Adipocyte (in vitro differentiated cells): ENCODE measurements at regions not wholly inside any gene's neighbourhood (a gene's known extent, or its start where the extent isn't known, plus 50 kb on each side); places are given as distances from the start of the nearest gene placed in this dataset.
"Not testable (repeated sequence)": the region's sequence is repeated elsewhere in the genome, so short reads cannot be mapped to it uniquely, and the experiment has no call there.

Experiments
- DNase-seq: peaks from one replicate; pipeline ENCODE4 v3.0.0-alpha.2; 2015; ENCODE audit warnings: low read depth
- H3K27me3 ChIP-seq: replicated peaks from 2 replicates; pipeline ENCODE4 v1.7.0; 2013; ENCODE audit warnings: mild to moderate bottlenecking, low read length, moderate library complexity; ENCODE audit not compliant: control insufficient read depth, insufficient read depth
- H3K36me3 ChIP-seq: 2 replicates; pipeline ENCODE4 v1.7.0; 2013; ENCODE audit warnings: low read length, mild to moderate bottlenecking, moderate library complexity; ENCODE audit not compliant: control insufficient read depth, insufficient read depth, severe bottlenecking
- H3K4me1 ChIP-seq: 2 replicates; pipeline ENCODE4 v1.7.0; 2013; ENCODE audit warnings: mild to moderate bottlenecking, low read length, moderate library complexity; ENCODE audit not compliant: control insufficient read depth, insufficient read depth
- H3K4me3 ChIP-seq: 2 replicates; pipeline ENCODE4 v1.7.0; 2013; ENCODE audit warnings: mild to moderate bottlenecking, low read length, moderate library complexity
- H3K9ac ChIP-seq: 2 replicates; pipeline ENCODE4 v1.7.0; 2013; ENCODE audit warnings: mild to moderate bottlenecking, low read length, moderate library complexity
- H3K9me3 ChIP-seq: 2 replicates; pipeline ENCODE4 v1.7.0; 2013; ENCODE audit warnings: mild to moderate bottlenecking, low read length, moderate library complexity; ENCODE audit not compliant: control insufficient read depth

DNA sequence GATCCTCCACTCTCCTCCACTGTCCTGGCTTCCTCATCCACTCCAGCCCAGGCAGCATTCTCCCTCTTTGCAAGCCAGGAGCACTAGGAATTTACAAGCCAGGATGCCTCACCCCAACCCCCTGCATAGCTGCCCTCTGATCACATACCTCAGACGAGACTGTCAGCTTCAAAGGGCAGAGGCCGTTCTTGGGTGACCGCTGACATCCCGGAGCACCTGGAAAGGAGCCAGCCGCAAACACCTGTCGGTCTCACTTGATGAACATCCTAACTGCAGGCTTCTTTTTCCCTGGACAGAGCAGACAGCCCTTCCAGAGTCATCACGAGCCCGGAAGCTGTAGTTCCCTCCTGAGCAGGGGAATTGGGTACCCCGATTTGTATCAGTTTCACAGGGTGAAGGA, 451.3 kb upstream of the B3GAT1 start:
- H3K27me3 ChIP-seq = peaks cover 28% of the 10 kb centered on the region
- DNase-seq = no peak
- H3K9me3 ChIP-seq = no peaks in the 10 kb centered on the region
- H3K9ac ChIP-seq = no peak overlapping the region
- H3K4me3 ChIP-seq = no peak overlapping the region
- H3K4me1 ChIP-seq = no peaks in the 10 kb centered on the region
- no peaks in the 10 kb centered on the region for H3K36me3 ChIP-seq

GRCh38 chr11:134862587-134863195, 450.6 kb upstream of the B3GAT1 start:
- Histone ChIP-seq H3K9me3 (no peaks in the 10 kb centered on the region), H3K36me3 (no peaks in the 10 kb centered on the region), H3K27me3 (peaks cover 22% of the 10 kb centered on the region), H3K4me1 (no peaks in the 10 kb centered on the region), H3K4me3 (no peak overlapping the region), H3K9ac (no peak overlapping the region)
- DNase-seq = no peak

GRCh38 chr11:134862105-134862502, 450.1 kb upstream of the B3GAT1 start:
- Histone ChIP-seq H3K9ac (no peak overlapping the region), H3K36me3 (no peaks in the 10 kb centered on the region), H3K4me3 (no peak overlapping the region), H3K27me3 (peaks cover 16% of the 10 kb centered on the region), H3K4me1 (no peaks in the 10 kb centered on the region), H3K9me3 (no peaks in the 10 kb centered on the region)
- DNase-seq = no peak

- DNase-seq = no peak
- H3K27me3 ChIP-seq = peaks cover 16% of the 10 kb centered on the region
- no peaks in the 10 kb centered on the region for H3K9me3 ChIP-seq
- no peak overlapping the region for H3K4me3 ChIP-seq
- no peaks in the 10 kb centered on the region for H3K4me1 ChIP-seq
- H3K36me3 ChIP-seq = no peaks in the 10 kb centered on the region
- no peak overlapping the region for H3K9ac ChIP-seq
Measured at GRCh38 chr11:134861490-134862104, 449.6 kb upstream of the B3GAT1 start.

DNA sequence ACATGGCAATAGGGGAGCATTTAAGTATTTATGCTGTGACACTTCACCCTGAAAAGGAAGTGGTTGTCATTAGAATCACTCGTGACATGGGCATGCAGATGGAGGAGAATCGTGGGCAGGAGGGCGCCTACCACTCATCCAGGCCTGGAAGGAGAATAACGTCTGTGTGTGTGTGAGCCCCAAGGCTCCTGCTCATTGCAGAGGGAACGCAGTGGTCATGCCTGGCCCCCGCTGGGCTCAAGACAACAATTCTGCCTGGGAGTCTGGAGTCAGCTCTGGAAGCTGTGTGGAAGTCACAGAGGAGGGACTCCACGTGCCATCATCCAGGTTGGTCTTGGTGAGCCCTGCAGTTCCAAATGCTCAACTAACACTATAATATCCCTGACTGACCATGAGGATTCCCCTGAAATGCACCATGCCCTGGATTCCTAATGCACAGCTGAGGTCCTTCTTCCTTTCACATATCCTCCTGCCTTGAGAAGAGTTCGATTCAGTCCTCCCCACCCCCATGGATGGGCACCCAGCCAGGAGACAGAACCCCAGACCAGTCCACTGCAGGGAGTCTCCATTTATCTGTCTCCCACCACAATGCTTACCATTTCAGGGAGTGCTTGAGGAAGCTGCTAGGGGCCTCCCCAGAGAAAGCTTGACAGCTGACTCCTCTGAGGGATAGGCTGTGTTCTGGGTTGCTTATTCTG, 446.9 kb upstream of the B3GAT1 start:
- H3K4me3 ChIP-seq = no peak overlapping the region
- H3K4me1 ChIP-seq = no peaks in the 10 kb centered on the region
- H3K9me3 ChIP-seq = no peaks in the 10 kb centered on the region
- no peaks in the 10 kb centered on the region for H3K36me3 ChIP-seq
- H3K27me3 ChIP-seq = peaks cover 13% of the 10 kb centered on the region
- no peak for DNase-seq
- no peak overlapping the region for H3K9ac ChIP-seq

DNA sequence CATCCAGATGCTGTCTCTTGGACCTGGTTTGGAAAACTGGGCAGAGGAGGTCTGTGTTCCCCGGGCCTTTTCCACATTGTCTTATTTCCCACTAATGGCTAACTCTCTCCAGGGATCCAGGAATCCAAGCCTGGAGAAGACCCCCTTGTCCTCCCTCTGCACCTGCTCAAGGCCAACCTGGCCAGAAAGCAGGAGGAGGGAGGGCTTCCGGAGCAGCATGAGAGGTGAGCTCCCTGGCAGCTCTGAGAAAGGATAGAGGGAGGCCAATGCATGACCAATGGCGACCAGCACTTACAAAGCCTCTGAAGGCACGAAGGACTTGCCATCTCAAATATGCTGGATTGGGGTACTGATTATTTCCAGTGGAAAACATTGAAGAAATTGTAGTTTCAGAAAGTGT, 445.0 kb upstream of the B3GAT1 start:
- Histone ChIP-seq H3K9me3 (no peaks in the 10 kb centered on the region), H3K27me3 (peaks cover 13% of the 10 kb centered on the region), H3K4me1 (no peaks in the 10 kb centered on the region), H3K36me3 (no peaks in the 10 kb centered on the region), H3K9ac (no peak overlapping the region), H3K4me3 (no peak overlapping the region)
- DNase-seq = no peak

GRCh38 chr11:134856056-134856971, 444.3 kb upstream of the B3GAT1 start:
- no peak overlapping the region for H3K9ac ChIP-seq

GRCh38 chr11:134853992-134854991, 442.2 kb upstream of the B3GAT1 start:
- no peaks in the 10 kb centered on the region for H3K9me3 ChIP-seq
- peaks cover 7% of the 10 kb centered on the region for H3K27me3 ChIP-seq
- DNase-seq = no peak
- H3K9ac ChIP-seq = no peak overlapping the region
- no peak overlapping the region for H3K4me3 ChIP-seq
- no peaks in the 10 kb centered on the region for H3K36me3 ChIP-seq
- no peaks in the 10 kb centered on the region for H3K4me1 ChIP-seq

More at GRCh38 chr11:134856056-134856971, 444.3 kb upstream of the B3GAT1 start:
- Histone ChIP-seq H3K36me3 (no peaks in the 10 kb centered on the region), H3K4me1 (no peaks in the 10 kb centered on the region), H3K9me3 (no peaks in the 10 kb centered on the region), H3K4me3 (no peak overlapping the region), H3K27me3 (peaks cover 13% of the 10 kb centered on the region)
- no peak for DNase-seq

DNA sequence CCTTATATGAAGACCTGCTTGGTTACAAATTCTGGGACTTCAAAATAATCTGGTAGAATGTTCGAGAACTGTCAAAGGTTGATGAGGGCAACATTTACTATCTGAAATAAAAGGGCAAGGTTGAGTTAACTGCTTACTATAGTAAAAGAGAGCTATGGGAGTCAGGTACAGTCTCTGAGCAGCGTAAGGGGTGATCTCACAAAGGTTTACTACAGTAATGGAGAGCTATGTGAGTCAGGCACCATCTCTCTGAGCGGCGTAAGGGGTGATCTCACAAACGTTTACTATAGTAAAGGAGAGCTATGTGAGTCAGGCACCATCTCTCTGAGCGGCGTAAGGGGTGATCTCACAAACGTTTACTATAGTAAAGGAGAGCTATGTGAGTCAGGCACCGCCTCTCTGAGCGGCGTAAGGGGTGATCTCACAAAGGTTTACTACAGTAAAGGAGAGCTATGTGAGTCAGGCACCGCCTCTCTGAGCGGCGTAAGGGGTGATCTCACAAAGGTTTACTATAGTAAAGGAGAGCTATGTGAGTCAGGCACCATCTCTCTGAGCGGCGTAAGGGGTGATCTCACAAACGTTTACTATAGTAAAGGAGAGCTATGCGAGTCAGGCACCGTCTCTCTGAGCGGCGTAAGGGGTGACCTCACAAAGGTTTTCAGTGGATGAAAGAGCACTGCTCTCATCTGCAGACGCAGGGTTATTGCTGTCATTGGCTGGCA, 439.6 kb upstream of the B3GAT1 start:
- not testable (repeated sequence) for H3K9me3 ChIP-seq, H3K4me3 ChIP-seq, DNase-seq, H3K4me1 ChIP-seq, H3K27me3 ChIP-seq, H3K36me3 ChIP-seq, H3K9ac ChIP-seq

DNA sequence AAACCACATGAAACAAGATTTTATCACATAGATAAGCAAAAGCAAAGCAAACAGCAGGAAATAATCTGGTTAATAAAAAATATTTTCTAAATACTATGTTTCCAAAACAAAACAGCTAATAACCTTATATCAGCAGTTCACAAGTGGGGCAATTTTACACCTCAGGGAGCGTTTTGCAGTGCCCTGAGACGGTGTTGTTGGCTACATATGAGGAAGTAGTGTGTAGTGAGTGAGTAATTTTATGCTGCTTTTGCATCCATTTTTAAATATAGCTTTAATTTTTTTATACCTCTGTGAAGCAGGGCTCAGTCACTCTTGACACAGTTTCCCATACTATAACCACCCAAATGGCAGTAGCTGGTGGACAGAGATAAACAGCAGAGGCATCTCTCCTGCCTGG, 438.5 kb upstream of the B3GAT1 start:
- Histone ChIP-seq H3K36me3 (no peaks in the 10 kb centered on the region), H3K4me3 (no peak overlapping the region), H3K9me3 (no peaks in the 10 kb centered on the region), H3K9ac (no peak overlapping the region), H3K27me3 (peaks cover 4% of the 10 kb centered on the region), H3K4me1 (no peaks in the 10 kb centered on the region)
- DNase-seq = no peak
